ENCODE measurements at regions not wholly inside any gene's neighbourhood (a gene's known extent, or its start where the extent isn't known, plus 50 kb on each side); places are given as distances from the start of the nearest gene placed in this dataset.

DNA sequence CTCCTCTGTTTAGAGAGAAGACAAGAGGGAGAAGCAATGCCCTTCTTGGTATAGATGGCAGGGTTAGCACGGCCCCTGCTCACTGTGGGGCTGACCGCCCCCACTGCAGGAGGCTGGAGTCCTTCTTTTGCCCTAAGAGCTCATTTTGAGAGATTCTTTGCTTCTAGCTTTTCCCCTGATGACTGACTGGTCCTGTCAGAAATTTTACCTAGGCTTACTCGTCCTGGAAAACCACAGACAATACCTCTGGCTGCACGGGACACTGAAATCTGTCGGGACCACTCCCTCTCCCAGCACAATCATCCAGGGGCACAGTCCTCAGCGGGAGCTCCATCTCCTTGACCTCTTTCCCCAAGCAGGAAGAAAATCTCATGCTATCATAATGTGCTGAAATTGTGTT, 143.0 kb upstream of the RGMA start:
- H3K79me2 ChIP-seq (ENCODE audit: insufficient read depth), result no peaks in the 10 kb centered on the region
- no peaks in the 10 kb centered on the region for H3K36me3 ChIP-seq (ENCODE audit: low read depth)
- no peak overlapping the region for H3K27ac ChIP-seq
- no peak overlapping the region for H3K4me2 ChIP-seq (ENCODE audit: unreplicated experiment)
- H2AFZ ChIP-seq, result no peak overlapping the region
- no peaks in the 10 kb centered on the region for H3F3A ChIP-seq (ENCODE audit: insufficient read depth)
- H3K9me3 ChIP-seq (ENCODE audit: low read depth), result no peaks in the 10 kb centered on the region
- in situ Hi-C loops (cut with MboI), result no loop called here
- no peaks in the 10 kb centered on the region for H3K9me2 ChIP-seq (ENCODE audit: insufficient read depth)
- H4K20me1 ChIP-seq (ENCODE audit: insufficient read depth), result no peaks in the 10 kb centered on the region
- no peaks in the 10 kb centered on the region for H3K27me3 ChIP-seq (replicated peaks; ENCODE audit: insufficient read depth)
- WGBS, 2 experiments (ENCODE audit: low coverage in 1 of 2, low lambda C conversion rate in 2 of 2, missing lambda C conversion rate in 2 of 2), result 17 to 23% methylated on average over 6 of the region's 6 CpGs
- no peaks in the 10 kb centered on the region for H3K4me1 ChIP-seq (ENCODE audit: insufficient read depth)
- H3K4me3 ChIP-seq, result no peak overlapping the region
- no peak for TF ChIP-seq EZH2phosphoT487 (IDR thresholded peaks at IDR 0.05; ENCODE audit: insufficient read depth, low read depth)
- no peak for TF ChIP-seq EZH2 (IDR thresholded peaks at IDR 0.05; ENCODE audit: insufficient read depth, poor library complexity, severe bottlenecking)
- DNase-seq, result no peak
- no peak overlapping the region for H3K9ac ChIP-seq

- H3K9ac ChIP-seq, result no peak overlapping the region
- no peaks in the 10 kb centered on the region for H3K36me3 ChIP-seq (ENCODE audit: low read depth)
- no peaks in the 10 kb centered on the region for H3K27me3 ChIP-seq (replicated peaks; ENCODE audit: insufficient read depth)
- H3K4me1 ChIP-seq (ENCODE audit: insufficient read depth), result no peaks in the 10 kb centered on the region
- no peak for TF ChIP-seq EZH2 (IDR thresholded peaks at IDR 0.05; ENCODE audit: insufficient read depth, poor library complexity, severe bottlenecking)
- no peak for TF ChIP-seq EZH2phosphoT487 (IDR thresholded peaks at IDR 0.05; ENCODE audit: insufficient read depth, low read depth)
- no peaks in the 10 kb centered on the region for H3K9me3 ChIP-seq (ENCODE audit: low read depth)
- no peak overlapping the region for H3K27ac ChIP-seq
- H2AFZ ChIP-seq, result no peak overlapping the region
- no peaks in the 10 kb centered on the region for H3K9me2 ChIP-seq (ENCODE audit: insufficient read depth)
- H3K4me2 ChIP-seq (ENCODE audit: unreplicated experiment), result no peak overlapping the region
- in situ Hi-C loops (cut with MboI), result no loop called here
- DNase-seq, result no peak
- no peaks in the 10 kb centered on the region for H3F3A ChIP-seq (ENCODE audit: insufficient read depth)
- 2 to 5% methylated on average over 2 of the region's 2 CpGs for WGBS, 2 experiments (ENCODE audit: low coverage in 1 of 2, low lambda C conversion rate in 2 of 2, missing lambda C conversion rate in 2 of 2)
- no peak overlapping the region for H3K4me3 ChIP-seq
- H4K20me1 ChIP-seq (ENCODE audit: insufficient read depth), result no peaks in the 10 kb centered on the region
- no peaks in the 10 kb centered on the region for H3K79me2 ChIP-seq (ENCODE audit: insufficient read depth)
Observed at GRCh38 chr15:93231261-93231925, 142.4 kb upstream of the RGMA start.

DNA sequence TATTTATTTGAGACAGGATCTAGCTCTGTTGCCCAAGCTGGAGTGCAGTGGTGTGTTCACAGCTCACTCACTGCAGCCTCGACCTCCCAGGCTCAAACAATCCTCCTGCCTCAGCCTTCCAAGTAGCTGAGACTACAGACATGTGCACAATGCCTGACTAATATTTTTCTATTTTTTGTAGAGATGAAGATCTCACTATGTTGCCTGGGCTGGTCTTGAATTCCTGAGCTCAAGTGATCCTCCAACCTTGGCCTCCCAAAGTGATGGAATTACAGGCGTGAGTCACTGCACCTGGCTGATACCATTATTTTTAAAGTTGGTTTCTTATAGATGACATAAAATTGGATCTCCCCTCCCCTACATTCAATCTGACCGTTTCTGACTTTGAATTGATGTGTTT, 139.5 kb upstream of the RGMA start:
- Histone ChIP-seq H3K9me3 (ENCODE audit: low read depth) (no peaks in the 10 kb centered on the region), H3K36me3 (ENCODE audit: low read depth) (no peaks in the 10 kb centered on the region), H3K4me1 (ENCODE audit: insufficient read depth) (no peaks in the 10 kb centered on the region), H3F3A (ENCODE audit: insufficient read depth) (no peaks in the 10 kb centered on the region), H4K20me1 (ENCODE audit: insufficient read depth) (no peaks in the 10 kb centered on the region), H3K79me2 (ENCODE audit: insufficient read depth) (no peaks in the 10 kb centered on the region), H3K9ac (no peak overlapping the region), H3K27me3 (replicated peaks; ENCODE audit: insufficient read depth) (no peaks in the 10 kb centered on the region), H3K9me2 (ENCODE audit: insufficient read depth) (no peaks in the 10 kb centered on the region), H3K4me3 (no peak overlapping the region), H3K4me2 (ENCODE audit: unreplicated experiment) (no peak overlapping the region), H2AFZ (no peak overlapping the region), H3K27ac (no peak overlapping the region)
- WGBS, 2 experiments (ENCODE audit: low coverage in 1 of 2, low lambda C conversion rate in 2 of 2, missing lambda C conversion rate in 2 of 2), result 13 to 16% methylated on average over 3 of the region's 3 CpGs
- TF ChIP-seq EZH2phosphoT487 (IDR thresholded peaks at IDR 0.05; ENCODE audit: insufficient read depth, low read depth) (no peak), EZH2 (IDR thresholded peaks at IDR 0.05; ENCODE audit: insufficient read depth, poor library complexity, severe bottlenecking) (no peak)
- DNase-seq, result no peak
- in situ Hi-C loops (cut with MboI), result no loop called here

GRCh38 chr15:93223803-93224202, 134.8 kb upstream of the RGMA start:
- no peaks in the 10 kb centered on the region for H3K4me1 ChIP-seq (ENCODE audit: insufficient read depth)
- no peaks in the 10 kb centered on the region for H4K20me1 ChIP-seq (ENCODE audit: insufficient read depth)
- TF ChIP-seq EZH2phosphoT487 (IDR thresholded peaks at IDR 0.05; ENCODE audit: insufficient read depth, low read depth) (no peak), EZH2 (IDR thresholded peaks at IDR 0.05; ENCODE audit: insufficient read depth, poor library complexity, severe bottlenecking) (no peak)
- WGBS, 2 experiments (ENCODE audit: low coverage in 1 of 2, low lambda C conversion rate in 2 of 2, missing lambda C conversion rate in 2 of 2), result 65% methylated on average over 7 of the region's 7 CpGs
- no peaks in the 10 kb centered on the region for H3F3A ChIP-seq (ENCODE audit: insufficient read depth)
- DNase-seq, result no peak
- no peaks in the 10 kb centered on the region for H3K27me3 ChIP-seq (replicated peaks; ENCODE audit: insufficient read depth)
- no peaks in the 10 kb centered on the region for H3K79me2 ChIP-seq (ENCODE audit: insufficient read depth)
- H3K4me2 ChIP-seq (ENCODE audit: unreplicated experiment), result no peak overlapping the region
- H3K9ac ChIP-seq, result no peak overlapping the region
- H3K9me3 ChIP-seq (ENCODE audit: low read depth), result no peaks in the 10 kb centered on the region
- H2AFZ ChIP-seq, result no peak overlapping the region
- no peaks in the 10 kb centered on the region for H3K36me3 ChIP-seq (ENCODE audit: low read depth)
- H3K9me2 ChIP-seq (ENCODE audit: insufficient read depth), result no peaks in the 10 kb centered on the region
- H3K4me3 ChIP-seq, result no peak overlapping the region
- in situ Hi-C loops (cut with MboI), result no loop called here
- H3K27ac ChIP-seq, result no peak overlapping the region

GRCh38 chr15:93221759-93222158, 132.7 kb upstream of the RGMA start:
- Histone ChIP-seq H3K79me2 (ENCODE audit: insufficient read depth) (no peaks in the 10 kb centered on the region), H3K9me3 (ENCODE audit: low read depth) (no peaks in the 10 kb centered on the region), H3K9me2 (ENCODE audit: insufficient read depth) (no peaks in the 10 kb centered on the region), H3K27ac (no peak overlapping the region), H3K4me3 (no peak overlapping the region), H3K4me1 (ENCODE audit: insufficient read depth) (no peaks in the 10 kb centered on the region), H3F3A (ENCODE audit: insufficient read depth) (no peaks in the 10 kb centered on the region), H3K27me3 (replicated peaks; ENCODE audit: insufficient read depth) (no peaks in the 10 kb centered on the region), H4K20me1 (ENCODE audit: insufficient read depth) (no peaks in the 10 kb centered on the region), H3K4me2 (ENCODE audit: unreplicated experiment) (no peak overlapping the region), H3K9ac (no peak overlapping the region), H3K36me3 (ENCODE audit: low read depth) (no peaks in the 10 kb centered on the region), H2AFZ (no peak overlapping the region)
- in situ Hi-C loops (cut with MboI), result no loop called here
- TF ChIP-seq EZH2 (IDR thresholded peaks at IDR 0.05; ENCODE audit: insufficient read depth, poor library complexity, severe bottlenecking) (no peak), EZH2phosphoT487 (IDR thresholded peaks at IDR 0.05; ENCODE audit: insufficient read depth, low read depth) (no peak)
- no peak for DNase-seq
- WGBS, 2 experiments (ENCODE audit: low coverage in 1 of 2, low lambda C conversion rate in 2 of 2, missing lambda C conversion rate in 2 of 2), result 7 to 8% methylated on average over 4 of the region's 4 CpGs
